ENCODE measurements at regions not wholly inside any gene's neighbourhood (a gene's known extent, or its start where the extent isn't known, plus 50 kb on each side); places are given as distances from the start of the nearest gene placed in this dataset.

DNA sequence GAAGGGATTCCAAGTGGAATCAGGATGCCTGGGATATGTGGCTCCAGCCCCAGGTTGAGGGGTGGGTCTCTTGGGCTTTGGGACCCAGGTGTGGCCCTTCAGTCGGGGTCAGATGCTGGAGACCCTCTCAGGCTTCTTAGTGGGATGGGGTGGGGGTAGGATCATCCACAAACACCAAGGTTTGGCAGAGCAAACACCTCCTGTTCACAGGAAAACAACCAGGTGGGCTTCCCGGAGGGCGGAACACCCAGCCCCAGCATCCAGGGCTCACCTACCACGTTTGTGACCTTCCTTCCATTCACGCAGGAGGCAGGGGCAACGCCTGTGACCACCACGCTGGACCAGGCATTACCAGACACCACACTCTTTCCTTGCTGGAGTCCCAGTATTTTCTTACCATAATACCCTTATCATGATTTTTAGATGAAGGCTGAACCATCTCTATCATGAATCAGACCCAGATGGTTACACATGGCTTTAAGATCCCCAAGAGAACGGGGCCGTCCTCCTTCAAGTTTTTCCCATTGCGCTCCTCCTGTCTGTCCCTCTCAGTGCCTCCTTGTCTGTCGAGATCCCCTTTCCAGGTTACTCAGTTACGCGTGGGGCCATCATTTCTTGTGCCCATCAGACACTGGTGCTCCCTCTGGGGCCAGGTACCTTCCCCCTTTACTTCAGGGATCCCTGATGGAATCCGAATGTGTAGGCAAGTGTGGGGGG lies 428.2 kb downstream of the NPHP4 start:
- TF ChIP-seq, protein P1, sequence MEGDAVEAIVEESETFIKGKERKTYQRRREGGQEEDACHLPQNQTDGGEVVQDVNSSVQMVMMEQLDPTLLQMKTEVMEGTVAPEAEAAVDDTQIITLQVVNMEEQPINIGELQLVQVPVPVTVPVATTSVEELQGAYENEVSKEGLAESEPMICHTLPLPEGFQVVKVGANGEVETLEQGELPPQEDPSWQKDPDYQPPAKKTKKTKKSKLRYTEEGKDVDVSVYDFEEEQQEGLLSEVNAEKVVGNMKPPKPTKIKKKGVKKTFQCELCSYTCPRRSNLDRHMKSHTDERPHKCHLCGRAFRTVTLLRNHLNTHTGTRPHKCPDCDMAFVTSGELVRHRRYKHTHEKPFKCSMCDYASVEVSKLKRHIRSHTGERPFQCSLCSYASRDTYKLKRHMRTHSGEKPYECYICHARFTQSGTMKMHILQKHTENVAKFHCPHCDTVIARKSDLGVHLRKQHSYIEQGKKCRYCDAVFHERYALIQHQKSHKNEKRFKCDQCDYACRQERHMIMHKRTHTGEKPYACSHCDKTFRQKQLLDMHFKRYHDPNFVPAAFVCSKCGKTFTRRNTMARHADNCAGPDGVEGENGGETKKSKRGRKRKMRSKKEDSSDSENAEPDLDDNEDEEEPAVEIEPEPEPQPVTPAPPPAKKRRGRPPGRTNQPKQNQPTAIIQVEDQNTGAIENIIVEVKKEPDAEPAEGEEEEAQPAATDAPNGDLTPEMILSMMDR (IDR thresholded peaks at IDR 0.05; ENCODE audit: insufficient read depth, low read depth, low read length, missing control alignments) = no peak
- H3K4me3 ChIP-seq (ENCODE audit: low read length) = no peak overlapping the region
- DNase-seq (ENCODE audit: low read depth) = no peak

DNA sequence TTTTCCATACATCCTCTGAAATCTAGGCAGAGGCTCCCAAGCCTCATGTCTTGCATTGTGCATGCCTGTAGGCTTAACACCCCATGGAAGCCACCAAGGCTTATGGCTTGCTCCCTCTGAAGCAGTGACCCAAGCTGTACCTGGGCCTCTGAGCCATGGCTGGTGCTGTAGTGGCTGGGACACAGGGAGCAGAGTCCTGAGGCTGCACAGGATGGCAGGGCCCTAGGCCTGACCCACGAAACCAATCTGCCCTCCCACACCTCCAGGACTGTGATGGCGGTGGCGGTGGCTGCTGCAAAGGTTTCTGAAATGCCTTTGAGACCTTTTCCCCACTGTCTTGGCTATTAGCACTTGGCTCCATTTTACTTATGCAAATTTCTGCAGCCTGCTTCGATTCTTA lies 429.5 kb downstream of the NPHP4 start:
- no peak for DNase-seq (ENCODE audit: low read depth)
- TF ChIP-seq, protein P1 (IDR thresholded peaks at IDR 0.05; ENCODE audit: insufficient read depth, low read depth, low read length, missing control alignments) = no peak
- H3K4me3 ChIP-seq (ENCODE audit: low read length) = no peak overlapping the region

DNA sequence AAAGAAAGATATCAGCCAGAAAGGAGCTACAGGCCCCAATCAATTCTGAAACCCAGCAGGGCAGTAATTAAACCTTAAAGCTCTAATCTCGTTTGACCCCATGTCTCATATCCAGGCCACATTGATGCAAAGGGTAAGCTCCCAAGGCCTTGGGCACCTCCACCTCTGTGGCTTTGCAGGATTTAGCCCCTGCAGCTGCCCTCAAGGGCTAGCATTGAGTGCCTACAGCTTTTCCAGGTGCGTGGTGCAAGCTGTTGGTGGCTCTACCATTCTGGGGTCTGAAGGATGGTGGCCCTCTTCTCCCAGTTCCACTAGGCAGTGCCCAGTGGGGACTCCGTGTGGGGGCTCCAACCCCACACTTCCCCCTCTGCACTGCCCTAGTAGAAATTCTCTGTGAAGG lies 429.9 kb downstream of the NPHP4 start:
- H3K4me3 ChIP-seq (ENCODE audit: low read length) = no peak overlapping the region
- no peak for DNase-seq (ENCODE audit: low read depth)
- TF ChIP-seq, protein P1 (IDR thresholded peaks at IDR 0.05; ENCODE audit: insufficient read depth, low read depth, low read length, missing control alignments) = no peak

DNA sequence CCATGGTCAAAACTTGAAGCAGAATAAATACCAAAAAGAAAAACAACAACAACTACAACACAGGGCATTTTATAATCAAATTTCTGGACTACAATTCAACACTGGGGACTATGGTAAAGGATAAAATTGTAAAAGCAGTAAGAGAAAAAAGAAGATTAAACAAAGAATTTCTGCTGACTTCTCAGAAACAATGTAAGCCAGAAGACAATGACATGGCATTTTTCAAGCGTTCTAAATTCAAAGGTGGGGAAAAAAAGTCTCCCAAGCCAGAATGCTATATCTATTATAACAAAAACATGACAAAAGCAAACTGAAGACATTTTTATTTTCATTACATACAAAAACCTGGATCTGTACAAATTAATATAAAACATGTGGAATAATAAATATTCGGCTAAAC lies 433.1 kb downstream of the NPHP4 start:
- DNase-seq (ENCODE audit: low read depth) = no peak
- TF ChIP-seq, protein P1 (IDR thresholded peaks at IDR 0.05; ENCODE audit: insufficient read depth, low read depth, low read length, missing control alignments) = no peak
- no peak overlapping the region for H3K4me3 ChIP-seq (ENCODE audit: low read length)

DNA sequence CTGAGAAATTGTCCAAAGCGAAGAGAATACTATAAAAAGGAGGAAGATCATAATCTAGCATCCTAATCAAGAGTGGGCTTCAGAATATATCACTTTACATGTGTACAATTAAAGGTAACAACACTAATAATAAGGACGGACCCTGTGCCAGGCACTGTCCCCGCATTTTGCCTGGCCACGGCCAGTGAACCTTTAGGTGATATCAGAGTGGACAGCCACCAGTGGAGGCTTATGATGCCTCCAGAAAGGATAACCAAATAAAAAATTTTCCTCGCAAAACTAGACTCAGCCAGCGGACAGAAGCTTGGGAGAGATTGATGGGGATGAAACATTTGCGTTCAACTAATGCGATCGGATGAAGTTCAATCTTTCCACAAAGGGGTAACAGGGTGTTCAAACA lies 436.4 kb downstream of the NPHP4 start:
- DNase-seq (ENCODE audit: low read depth) = no peak
- H3K4me3 ChIP-seq (ENCODE audit: low read length) = no peak overlapping the region
- TF ChIP-seq, protein P1 (IDR thresholded peaks at IDR 0.05; ENCODE audit: insufficient read depth, low read depth, low read length, missing control alignments) = no peak

DNA sequence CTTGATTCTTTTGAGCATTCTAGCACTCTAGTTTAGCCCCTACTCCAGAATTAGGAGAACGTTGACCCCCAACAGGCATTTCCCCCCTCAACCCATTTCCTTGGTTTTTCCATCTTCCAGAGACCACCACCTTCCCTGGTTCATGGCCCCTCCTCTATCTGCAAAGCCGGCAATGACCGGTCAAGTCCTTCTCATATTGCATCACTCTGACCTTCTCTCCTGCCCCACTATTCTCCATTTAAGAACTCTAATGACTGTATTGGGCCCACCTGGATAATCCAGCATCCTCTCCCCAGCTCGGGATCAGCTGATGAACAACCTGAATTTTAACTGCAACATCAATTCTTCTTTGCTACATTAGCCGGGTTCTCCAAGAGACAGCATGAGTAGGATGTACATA lies 437.4 kb downstream of the NPHP4 start:
- TF ChIP-seq, protein P1 (IDR thresholded peaks at IDR 0.05; ENCODE audit: insufficient read depth, low read depth, low read length, missing control alignments) = no peak
- no peak for DNase-seq (ENCODE audit: low read depth)
- no peak overlapping the region for H3K4me3 ChIP-seq (ENCODE audit: low read length)

DNA sequence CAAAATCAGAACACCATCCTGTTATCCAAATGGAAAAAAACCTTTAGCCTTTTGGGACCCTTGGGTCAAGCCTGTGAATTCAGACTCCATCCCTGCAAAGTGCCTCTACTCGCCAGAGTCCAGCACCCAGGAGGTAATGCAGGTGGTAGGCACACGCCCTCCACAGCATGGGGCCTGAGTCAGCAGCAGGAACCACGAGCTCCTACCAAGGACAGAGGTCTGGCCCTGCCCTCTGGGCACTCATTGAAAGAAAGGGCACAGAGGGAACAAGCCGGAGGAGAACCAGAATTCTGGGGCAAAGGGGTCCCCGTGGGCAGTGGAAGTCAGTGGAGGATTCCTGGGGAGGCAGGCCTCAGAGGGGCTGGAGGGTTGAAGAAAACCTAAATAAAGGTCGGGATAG lies 438.1 kb downstream of the NPHP4 start:
- no peak for DNase-seq (ENCODE audit: low read depth)
- TF ChIP-seq, protein P1 (IDR thresholded peaks at IDR 0.05; ENCODE audit: insufficient read depth, low read depth, low read length, missing control alignments) = no peak
- H3K4me3 ChIP-seq (ENCODE audit: low read length) = no peak overlapping the region
